Breast epithelium (tissue), 3 donors: ENCODE measurements at regions not wholly inside any gene's neighbourhood (a gene's known extent, or its start where the extent isn't known, plus 50 kb on each side); places are given as distances from the start of the nearest gene placed in this dataset.

Source experiments
- CTCF ChIP-seq, 3 donors: fragments of 450-650 bp; IDR thresholded peaks; one replicate each; pipeline ENCODE4 v1.5.1; 2016 to 2017; ENCODE audit warnings: antibody characterized with exemption in 3 of 3, mild to moderate bottlenecking in 3 of 3, moderate library complexity in 3 of 3
- POLR2A ChIP-seq: fragments of 450-650 bp; IDR thresholded peaks from one replicate; pipeline ENCODE4 v1.6.1; 2016; ENCODE audit warnings: antibody characterized with exemption, mild to moderate bottlenecking, moderate library complexity

- TF ChIP-seq POLR2A = no peak
- no peak for TF ChIP-seq CTCF (IDR thresholded peaks at IDR 0.05)
Measured at GRCh38 chr3:106214641-106215040, 345.8 kb upstream of the CBLB start.
